PC-9 (cell line): ENCODE measurements at regions not wholly inside any gene's neighbourhood (a gene's known extent, or its start where the extent isn't known, plus 50 kb on each side); places are given as distances from the start of the nearest gene placed in this dataset.

ENCODE experiments used
- BruUV-seq: library from RNA; stranded (reverse); fragments of 400-500 nt; replicated peaks from 2 replicates; lab custom pipeline; 2021; lab: Mats Ljungman, UMichigan
- CTCF ChIA-PET: fragments of 300-600 bp; sonication (Branson Sonifier 250); formaldehyde crosslinking; loops from one replicate; lab custom pipeline; 2022; ENCODE audit warnings: antibody characterized with exemption; lab: Charles Lee
- POLR2A ChIA-PET: fragments of 300-600 bp; sonication (Branson Sonifier 250); formaldehyde crosslinking; loops from one replicate; lab custom pipeline; 2022; ENCODE audit warnings: antibody characterized with exemption; ENCODE audit not compliant: unreplicated experiment; lab: Charles Lee
- DNase-seq, 2 experiments: peaks; one replicate each; pipeline versions ENCODE4 v3.0.0 to v3.0.0-alpha.2; 2015 to 2022; ENCODE audit warnings: mixed read lengths in 1 of 2
- H2AFZ ChIP-seq: fragments of 200-600 bp; sonication (generic); 2 replicates; pipeline ENCODE4 v1.8.1; 2017; ENCODE audit warnings: antibody characterized with exemption
- H3F3A ChIP-seq: fragments of 200-600 bp; sonication (generic); 2 replicates; pipeline ENCODE4 v1.8.1; 2017; ENCODE audit warnings: antibody characterized with exemption, mild to moderate bottlenecking, low read depth; ENCODE audit not compliant: insufficient read depth
- H3K27ac ChIP-seq: fragments of 200-600 bp; sonication (generic); 2 replicates; pipeline ENCODE4 v1.6.1; 2016; ENCODE audit warnings: mixed run types
- H3K27me3 ChIP-seq: fragments of 200-600 bp; sonication (generic); 2 replicates; pipeline ENCODE4 v1.6.1; 2016; ENCODE audit warnings: low read depth, mixed run types; ENCODE audit not compliant: insufficient read depth
- H3K36me3 ChIP-seq: fragments of 200-600 bp; sonication (generic); 2 replicates; pipeline ENCODE4 v1.6.1; 2016; ENCODE audit warnings: low read depth, mixed run types
- H3K4me1 ChIP-seq: fragments of 200-600 bp; sonication (generic); replicated peaks from 2 replicates; pipeline ENCODE4 v1.6.1; 2016; ENCODE audit warnings: mixed run types; ENCODE audit not compliant: insufficient read depth
- H3K4me2 ChIP-seq: fragments of 200-600 bp; sonication (generic); 2 replicates; pipeline ENCODE4 v1.6.1; 2017; ENCODE audit warnings: mixed run types
- H3K4me3 ChIP-seq: fragments of 200-600 bp; sonication (generic); 2 replicates; pipeline ENCODE4 v1.6.1; 2016; ENCODE audit warnings: mixed run types
- H3K79me2 ChIP-seq: fragments of 200-600 bp; sonication (generic); 2 replicates; pipeline ENCODE4 v1.6.1; 2017; ENCODE audit warnings: low read depth, mixed run types
- H3K9me2 ChIP-seq: fragments of 200-600 bp; sonication (generic); 2 replicates; pipeline ENCODE4 v1.8.1; 2017; ENCODE audit warnings: mild to moderate bottlenecking; ENCODE audit not compliant: insufficient read depth
- H3K9me3 ChIP-seq: fragments of 200-600 bp; sonication (generic); 2 replicates; pipeline ENCODE4 v1.8.1; 2016; ENCODE audit warnings: low read depth; ENCODE audit not compliant: insufficient read depth
- H4K20me1 ChIP-seq: fragments of 200-600 bp; sonication (generic); 2 replicates; pipeline ENCODE4 v1.8.1; 2017; ENCODE audit not compliant: insufficient read depth
- EZH2 ChIP-seq: fragments of 200-600 bp; sonication (generic); IDR thresholded peaks from 2 replicates; pipeline ENCODE4 v1.8.0; 2017; ENCODE audit warnings: antibody characterized with exemption, low read depth
- intact Hi-C: fragments of 100-400 bp; cut with micrococcal nuclease; formaldehyde crosslinking; loops from one replicate; pipeline ENCODE4 v1.10.0; 2022; ENCODE audit not compliant: unreplicated experiment
- TF ChIP-seq, protein P1 (sequence below): fragments of 200-600 bp; sonication (generic); conservative IDR thresholded peaks from 2 replicates; pipeline ENCODE4 v1.6.1; 2017; ENCODE audit warnings: mixed run types, antibody characterized with exemption, mild to moderate bottlenecking, moderate library complexity

DNA sequence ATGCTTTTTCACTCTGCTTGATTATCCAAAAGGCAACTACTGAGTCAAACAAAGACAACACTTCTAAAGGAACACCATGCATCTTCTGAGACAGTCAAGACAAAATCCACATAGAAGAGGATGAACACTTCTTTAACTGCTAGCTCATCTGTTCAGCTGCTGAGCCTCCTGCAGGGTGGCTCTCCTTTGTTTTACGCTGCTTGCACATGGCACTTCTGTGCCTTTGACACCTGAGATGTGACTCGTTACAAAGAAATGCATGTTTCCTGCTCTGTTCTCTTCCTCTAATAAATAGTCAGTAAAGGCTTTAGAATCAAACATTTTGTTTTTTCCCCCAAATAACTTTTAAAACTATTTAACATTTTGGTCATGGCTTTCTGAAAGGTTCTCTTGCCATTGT lies 1129.4 kb downstream of the TDRD15 start:
- Histone ChIP-seq H3K27me3 (no peaks in the 10 kb centered on the region), H3K4me3 (no peak overlapping the region), H2AFZ (no peak overlapping the region), H3K4me1 (no peaks in the 10 kb centered on the region), H3K79me2 (no peaks in the 10 kb centered on the region), H3K4me2 (no peak overlapping the region), H3K27ac (no peak overlapping the region), H3K9me3 (no peaks in the 10 kb centered on the region), H3K9me2 (no peaks in the 10 kb centered on the region; the same call in 1 of the 2 replicates), H3K36me3 (no peaks in the 10 kb centered on the region), H4K20me1 (no peaks in the 10 kb centered on the region), H3F3A (no peaks in the 10 kb centered on the region)
- POLR2A ChIA-PET = no interaction called here
- TF ChIP-seq, protein P1, sequence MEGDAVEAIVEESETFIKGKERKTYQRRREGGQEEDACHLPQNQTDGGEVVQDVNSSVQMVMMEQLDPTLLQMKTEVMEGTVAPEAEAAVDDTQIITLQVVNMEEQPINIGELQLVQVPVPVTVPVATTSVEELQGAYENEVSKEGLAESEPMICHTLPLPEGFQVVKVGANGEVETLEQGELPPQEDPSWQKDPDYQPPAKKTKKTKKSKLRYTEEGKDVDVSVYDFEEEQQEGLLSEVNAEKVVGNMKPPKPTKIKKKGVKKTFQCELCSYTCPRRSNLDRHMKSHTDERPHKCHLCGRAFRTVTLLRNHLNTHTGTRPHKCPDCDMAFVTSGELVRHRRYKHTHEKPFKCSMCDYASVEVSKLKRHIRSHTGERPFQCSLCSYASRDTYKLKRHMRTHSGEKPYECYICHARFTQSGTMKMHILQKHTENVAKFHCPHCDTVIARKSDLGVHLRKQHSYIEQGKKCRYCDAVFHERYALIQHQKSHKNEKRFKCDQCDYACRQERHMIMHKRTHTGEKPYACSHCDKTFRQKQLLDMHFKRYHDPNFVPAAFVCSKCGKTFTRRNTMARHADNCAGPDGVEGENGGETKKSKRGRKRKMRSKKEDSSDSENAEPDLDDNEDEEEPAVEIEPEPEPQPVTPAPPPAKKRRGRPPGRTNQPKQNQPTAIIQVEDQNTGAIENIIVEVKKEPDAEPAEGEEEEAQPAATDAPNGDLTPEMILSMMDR = no peak
- TF ChIP-seq EZH2 = no peak
- intact Hi-C loops = no loop called here
- CTCF ChIA-PET = no interaction called here
- BruUV-seq = no TSS peak
- no peak for DNase-seq

DNA sequence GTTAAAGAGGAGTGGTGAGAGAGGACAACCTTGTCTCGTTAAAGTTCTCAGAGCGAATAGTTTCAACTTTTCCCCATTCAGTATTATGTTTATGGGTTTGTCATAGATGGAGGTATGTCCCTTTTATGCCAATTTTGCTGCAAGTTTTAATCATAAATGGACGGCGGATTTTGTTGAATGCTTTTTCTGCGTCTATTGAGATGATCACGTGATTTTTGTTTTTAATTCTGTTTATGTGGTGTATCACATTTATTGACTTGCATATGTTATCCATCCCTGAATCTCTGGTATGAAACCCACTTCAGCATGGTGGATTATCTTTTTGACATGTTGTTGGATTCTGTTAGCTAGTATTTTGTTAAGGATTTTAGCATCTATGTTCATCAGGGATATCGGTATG lies 1123.8 kb upstream of the KLHL29 start:
- Histone ChIP-seq H3K4me2 (no peak overlapping the region), H3K9me2 (no peaks in the 10 kb centered on the region), H3F3A (no peaks in the 10 kb centered on the region), H3K9me3 (no peaks in the 10 kb centered on the region), H4K20me1 (no peaks in the 10 kb centered on the region), H3K79me2 (no peaks in the 10 kb centered on the region), H3K27ac (no peak overlapping the region), H3K36me3 (no peaks in the 10 kb centered on the region), H3K4me1 (no peaks in the 10 kb centered on the region), H3K4me3 (no peak overlapping the region), H3K27me3 (no peaks in the 10 kb centered on the region), H2AFZ (0 out of 2 replicates have a peak overlapping the region, but pooled peaks have one; percentile 51)
- intact Hi-C loops = no loop called here
- POLR2A ChIA-PET = interaction anchor here (0.6 kb wide), 1 partner anchor 1519 kb away, joined by 3 read pairs; no protein-coding TSS in a partner anchor
- CTCF ChIA-PET = no interaction called here
- DNase-seq = no peak
- TF ChIP-seq, protein P1 = no peak
- BruUV-seq = no TSS peak

GRCh38 chr2:22270341-22270740 lies 1114.6 kb upstream of the KLHL29 start:
- Histone ChIP-seq H3K4me1 (no peaks in the 10 kb centered on the region), H3K4me3 (no peak overlapping the region), H3F3A (no peaks in the 10 kb centered on the region), H3K4me2 (no peak overlapping the region), H3K36me3 (no peaks in the 10 kb centered on the region), H3K79me2 (no peaks in the 10 kb centered on the region), H4K20me1 (no peaks in the 10 kb centered on the region), H3K27ac (no peak overlapping the region), H3K9me2 (no peaks in the 10 kb centered on the region), H3K27me3 (0 out of 2 replicates have a peak, but pooled peaks cover 3% of the 10 kb centered on the region), H2AFZ (no peak overlapping the region), H3K9me3 (no peaks in the 10 kb centered on the region)
- ChIA-PET POLR2A (no interaction called here), CTCF (no interaction called here)
- intact Hi-C loops = no loop called here
- TF ChIP-seq, protein P1 = no peak
- TF ChIP-seq EZH2 = no peak
- DNase-seq = no peak
- no TSS peak for BruUV-seq
